GM12872 (cell line): ENCODE measurements at regions not wholly inside any gene's neighbourhood (a gene's known extent, or its start where the extent isn't known, plus 50 kb on each side); places are given as distances from the start of the nearest gene placed in this dataset.
A peak's percentile ranks its signal among the peaks of the same experiment; 100 is the strongest.

Source experiments
- CTCF ChIP-seq: IDR thresholded peaks from 3 replicates; pipeline ENCODE4 v1.5.1; 2011; ENCODE audit warnings: low read depth, mild to moderate bottlenecking, low read length, moderate library complexity; ENCODE audit not compliant: insufficient read depth

GRCh38 chr3:94331831-94332230 lies 269.0 kb downstream of the NSUN3 start:
- no peak for TF ChIP-seq CTCF

- TF ChIP-seq CTCF, result 0 out of 3 replicates have a peak, but pooled peaks have one; percentile 15
These were observed 273.3 kb downstream of the NSUN3 start for GRCh38 chr3:94336046-94336753.

GRCh38 chr3:94345101-94345500 lies 282.2 kb downstream of the NSUN3 start:
- no peak for TF ChIP-seq CTCF

GRCh38 chr3:94349310-94349878 lies 286.5 kb downstream of the NSUN3 start:
- no peak for TF ChIP-seq CTCF

GRCh38 chr3:94356581-94356980 lies 293.7 kb downstream of the NSUN3 start:
- no peak for TF ChIP-seq CTCF

- TF ChIP-seq CTCF, result no peak
These were observed 297.1 kb downstream of the NSUN3 start for GRCh38 chr3:94359996-94360395.

- TF ChIP-seq CTCF, result no peak
These were observed 298.1 kb downstream of the NSUN3 start for GRCh38 chr3:94360987-94361386.
